ENCODE measurements at regions not wholly inside any gene's neighbourhood (a gene's known extent, or its start where the extent isn't known, plus 50 kb on each side); places are given as distances from the start of the nearest gene placed in this dataset.

- no peak for DNase-seq
These were observed 146.1 kb downstream of the ZC3H11B start for GRCh38 chr1:219466766-219467165.

- no peak for DNase-seq
These were observed 147.5 kb downstream of the ZC3H11B start for GRCh38 chr1:219465212-219466093.

- no peak for DNase-seq
These were observed 149.3 kb downstream of the ZC3H11B start for GRCh38 chr1:219463636-219464035.

- no peak for DNase-seq
These were observed 150.9 kb downstream of the ZC3H11B start for GRCh38 chr1:219461981-219462400.

- DNase-seq = no peak
These were observed 151.7 kb downstream of the ZC3H11B start for GRCh38 chr1:219460896-219461815.

GRCh38 chr1:219460081-219460895 lies 152.6 kb downstream of the ZC3H11B start:
- DNase-seq = no peak

GRCh38 chr1:219459351-219460080 lies 153.4 kb downstream of the ZC3H11B start:
- DNase-seq = no peak

GRCh38 chr1:219446288-219446687 lies 166.6 kb downstream of the ZC3H11B start:
- no peak for DNase-seq

- DNase-seq = no peak
These were observed 167.0 kb downstream of the ZC3H11B start for GRCh38 chr1:219445864-219446263.

GRCh38 chr1:219444474-219444873 lies 168.4 kb downstream of the ZC3H11B start:
- DNase-seq = no peak

GRCh38 chr1:219443763-219444162 lies 169.1 kb downstream of the ZC3H11B start:
- no peak for DNase-seq

GRCh38 chr1:219442611-219443061 lies 170.3 kb downstream of the ZC3H11B start:
- no peak for DNase-seq

- no peak for DNase-seq
These were observed 171.0 kb downstream of the ZC3H11B start for GRCh38 chr1:219441884-219442283.

GRCh38 chr1:219439376-219439775 lies 173.5 kb downstream of the ZC3H11B start:
- no peak for DNase-seq

GRCh38 chr1:219438386-219438785 lies 174.5 kb downstream of the ZC3H11B start:
- DNase-seq = no peak

GRCh38 chr1:219434923-219435297 lies 178.0 kb downstream of the ZC3H11B start:
- DNase-seq = no peak

GRCh38 chr1:219434285-219434922 lies 178.5 kb downstream of the ZC3H11B start:
- DNase-seq = no peak

- no peak for DNase-seq
These were observed 179.3 kb downstream of the ZC3H11B start for GRCh38 chr1:219433496-219434131.

- no peak for DNase-seq
These were observed 179.9 kb downstream of the ZC3H11B start for GRCh38 chr1:219433001-219433400.

GRCh38 chr1:219432191-219432606 lies 180.7 kb downstream of the ZC3H11B start:
- DNase-seq = no peak

GRCh38 chr1:219430419-219430818 lies 182.5 kb downstream of the ZC3H11B start:
- DNase-seq = no peak
